ENCODE measurements at regions not wholly inside any gene's neighbourhood (a gene's known extent, or its start where the extent isn't known, plus 50 kb on each side); places are given as distances from the start of the nearest gene placed in this dataset.

GRCh38 chr10:15444105-15445005, 73.3 kb upstream of the FAM171A1 start:
- H3K4me1 ChIP-seq (ENCODE audit: insufficient read depth, low read length, poor library complexity, severe bottlenecking) = no peaks in the 10 kb centered on the region
- TF ChIP-seq CTCF (conservative IDR thresholded peaks at IDR 0.05; ENCODE audit: low read length) (no peak), EZH2phosphoT487 (IDR thresholded peaks at IDR 0.05; ENCODE audit: borderline replicate concordance) (no peak)
- no peaks in the 10 kb centered on the region for H3K9me2 ChIP-seq (replicated peaks; ENCODE audit: low read depth, low read length)
- no peaks in the 10 kb centered on the region for H3K36me3 ChIP-seq (ENCODE audit: insufficient read depth, low read length)
- no peak overlapping the region for H3K4me2 ChIP-seq (ENCODE audit: low read depth, low read length, poor library complexity, severe bottlenecking)
- no peaks in the 10 kb centered on the region for H3K9me3 ChIP-seq (ENCODE audit: insufficient read depth, low read depth, low read length)
- no peak overlapping the region for H2AFZ ChIP-seq (ENCODE audit: low read length)
- no peaks in the 10 kb centered on the region for H4K20me1 ChIP-seq (ENCODE audit: insufficient read depth, low read length, poor library complexity, severe bottlenecking)
- no peaks in the 10 kb centered on the region for H3F3A ChIP-seq (ENCODE audit: low read depth)
- no peaks in the 10 kb centered on the region for H3K79me2 ChIP-seq (ENCODE audit: insufficient read depth, low read length)
- H3K27me3 ChIP-seq (ENCODE audit: insufficient read depth, low read length, poor library complexity, severe bottlenecking) = no peaks in the 10 kb centered on the region
- no peak overlapping the region for H3K4me3 ChIP-seq (ENCODE audit: low read length, poor library complexity, severe bottlenecking)
- no peak overlapping the region for H3K9ac ChIP-seq (ENCODE audit: low read depth, low read length, poor library complexity, severe bottlenecking)

GRCh38 chr10:15442056-15442455, 71.0 kb upstream of the FAM171A1 start:
- Histone ChIP-seq H3K9ac (ENCODE audit: low read depth, low read length, poor library complexity, severe bottlenecking) (no peak overlapping the region), H3K4me1 (ENCODE audit: insufficient read depth, low read length, poor library complexity, severe bottlenecking) (no peaks in the 10 kb centered on the region), H3K4me3 (ENCODE audit: low read length, poor library complexity, severe bottlenecking) (no peak overlapping the region), H3K36me3 (ENCODE audit: insufficient read depth, low read length) (no peaks in the 10 kb centered on the region), H3K27me3 (ENCODE audit: insufficient read depth, low read length, poor library complexity, severe bottlenecking) (no peaks in the 10 kb centered on the region), H3K9me3 (ENCODE audit: insufficient read depth, low read depth, low read length) (no peaks in the 10 kb centered on the region), H3K79me2 (ENCODE audit: insufficient read depth, low read length) (no peaks in the 10 kb centered on the region), H3F3A (ENCODE audit: low read depth) (no peaks in the 10 kb centered on the region), H4K20me1 (ENCODE audit: insufficient read depth, low read length, poor library complexity, severe bottlenecking) (no peaks in the 10 kb centered on the region), H2AFZ (ENCODE audit: low read length) (no peak overlapping the region), H3K4me2 (ENCODE audit: low read depth, low read length, poor library complexity, severe bottlenecking) (no peak overlapping the region), H3K9me2 (replicated peaks; ENCODE audit: low read depth, low read length) (no peaks in the 10 kb centered on the region)
- no peak for TF ChIP-seq EZH2phosphoT487 (IDR thresholded peaks at IDR 0.05; ENCODE audit: borderline replicate concordance)
- TF ChIP-seq CTCF (conservative IDR thresholded peaks at IDR 0.05; ENCODE audit: low read length) = no peak

- Histone ChIP-seq H3K4me2 (ENCODE audit: low read depth, low read length, poor library complexity, severe bottlenecking) (no peak overlapping the region), H3K79me2 (ENCODE audit: insufficient read depth, low read length) (no peaks in the 10 kb centered on the region), H4K20me1 (ENCODE audit: insufficient read depth, low read length, poor library complexity, severe bottlenecking) (no peaks in the 10 kb centered on the region), H3F3A (ENCODE audit: low read depth) (no peaks in the 10 kb centered on the region), H2AFZ (ENCODE audit: low read length) (no peak overlapping the region), H3K9me3 (ENCODE audit: insufficient read depth, low read depth, low read length) (no peaks in the 10 kb centered on the region), H3K27me3 (ENCODE audit: insufficient read depth, low read length, poor library complexity, severe bottlenecking) (no peaks in the 10 kb centered on the region), H3K9ac (ENCODE audit: low read depth, low read length, poor library complexity, severe bottlenecking) (no peak overlapping the region), H3K9me2 (replicated peaks; ENCODE audit: low read depth, low read length) (no peaks in the 10 kb centered on the region), H3K36me3 (ENCODE audit: insufficient read depth, low read length) (no peaks in the 10 kb centered on the region), H3K4me3 (ENCODE audit: low read length, poor library complexity, severe bottlenecking) (no peak overlapping the region), H3K4me1 (ENCODE audit: insufficient read depth, low read length, poor library complexity, severe bottlenecking) (no peaks in the 10 kb centered on the region)
- TF ChIP-seq CTCF (conservative IDR thresholded peaks at IDR 0.05; ENCODE audit: low read length) (no peak), EZH2phosphoT487 (IDR thresholded peaks at IDR 0.05; ENCODE audit: borderline replicate concordance) (no peak)
Measured at GRCh38 chr10:15440204-15440711, 69.2 kb upstream of the FAM171A1 start.

Measured in Loucy (cell line).